Neural progenitor cell (in vitro differentiated cells): ENCODE measurements at regions not wholly inside any gene's neighbourhood (a gene's known extent, or its start where the extent isn't known, plus 50 kb on each side); places are given as distances from the start of the nearest gene placed in this dataset.

Experiments
- DNase-seq: peaks from one replicate; pipeline ENCODE4 v3.0.0-alpha.2; 2016; ENCODE audit warnings: low spot score
- H2AFZ ChIP-seq: fragments of 200-600 bp; sonication (generic); replicated peaks from 2 replicates; pipeline ENCODE4 v1.6.1; 2016; ENCODE audit warnings: antibody characterized with exemption
- H3F3A ChIP-seq: fragments of 200-600 bp; sonication (generic); 2 replicates; pipeline ENCODE4 v1.6.1; 2016; ENCODE audit warnings: antibody characterized with exemption, low read depth
- H3K27ac ChIP-seq: fragments of 200-600 bp; sonication (generic); 2 replicates; pipeline ENCODE4 v1.5.1; 2016; ENCODE audit warnings: mild to moderate bottlenecking
- H3K27me3 ChIP-seq: fragments of 200-600 bp; sonication (generic); 2 replicates; pipeline ENCODE4 v1.6.1; 2016; ENCODE audit warnings: mild to moderate bottlenecking, moderate library complexity
- H3K36me3 ChIP-seq: fragments of 200-600 bp; sonication (generic); 2 replicates; pipeline ENCODE4 v1.5.1; 2016
- H3K4me1 ChIP-seq: fragments of 200-600 bp; sonication (generic); 2 replicates; pipeline ENCODE4 v1.6.1; 2016; ENCODE audit warnings: mixed run types
- H3K4me2 ChIP-seq: fragments of 200-600 bp; sonication (generic); 2 replicates; pipeline ENCODE4 v1.6.1; 2016
- H3K4me3 ChIP-seq: fragments of 200-600 bp; sonication (generic); 2 replicates; pipeline ENCODE4 v1.5.1; 2016
- H3K79me2 ChIP-seq: fragments of 200-600 bp; sonication (generic); 2 replicates; pipeline ENCODE4 v1.6.1; 2016; ENCODE audit warnings: low read depth
- H3K9ac ChIP-seq: fragments of 200-600 bp; sonication (generic); 2 replicates; pipeline ENCODE4 v1.6.1; 2016
- H3K9me3 ChIP-seq: fragments of 200-600 bp; sonication (generic); 2 replicates; pipeline ENCODE4 v1.5.1; 2016; ENCODE audit warnings: low read depth
- H4K20me1 ChIP-seq: fragments of 200-600 bp; sonication (generic); 2 replicates; pipeline ENCODE4 v1.6.1; 2016; ENCODE audit warnings: low read depth
- H3K27ac Mint-ChIP-seq: 3 replicates; pipeline ENCODE4 v1.8.0; 2021; ENCODE audit warnings: mixed read lengths
- H3K27me3 Mint-ChIP-seq: 2 replicates; pipeline ENCODE4 v1.8.0; 2022; ENCODE audit warnings: low read depth, mild to moderate bottlenecking, inconsistent platforms, moderate library complexity, mixed read lengths; ENCODE audit not compliant: insufficient read depth
- H3K36me3 Mint-ChIP-seq: 3 replicates; pipeline ENCODE4 v1.8.0; 2021; ENCODE audit warnings: mixed read lengths
- H3K4me1 Mint-ChIP-seq: 3 replicates; pipeline ENCODE4 v1.8.0; 2021; ENCODE audit warnings: mixed read lengths
- H3K4me3 Mint-ChIP-seq: 3 replicates; pipeline ENCODE4 v1.8.0; 2021; ENCODE audit warnings: mild to moderate bottlenecking, moderate library complexity, mixed read lengths
- H3K9me3 Mint-ChIP-seq: 3 replicates; pipeline ENCODE4 v1.8.0; 2020; ENCODE audit warnings: mixed read lengths
- CTCF ChIP-seq: fragments of 200-600 bp; sonication (generic); IDR thresholded peaks from 2 replicates; pipeline ENCODE4 v1.5.1; 2017; ENCODE audit warnings: antibody characterized with exemption, mild to moderate bottlenecking
- EZH2 ChIP-seq: fragments of 200-600 bp; sonication (generic); IDR thresholded peaks from 2 replicates; pipeline ENCODE4 v1.6.1; 2017; ENCODE audit warnings: antibody characterized with exemption, mild to moderate bottlenecking, moderate library complexity
- EZH2phosphoT487 ChIP-seq: fragments of 200-600 bp; sonication (generic); IDR thresholded peaks from 2 replicates; pipeline ENCODE4 v1.6.1; 2017; ENCODE audit warnings: antibody characterized with exemption

- Histone ChIP-seq H3F3A (no peaks in the 10 kb centered on the region), H3K27ac (no peak overlapping the region), H3K79me2 (no peaks in the 10 kb centered on the region), H4K20me1 (no peaks in the 10 kb centered on the region), H3K4me1 (peaks cover 13% of the 10 kb centered on the region), H3K4me2 (peak overlapping the region; percentile 38), H3K9ac (no peak overlapping the region), H3K36me3 (no peaks in the 10 kb centered on the region), H3K4me3 (no peak overlapping the region), H2AFZ (peak overlapping the region; percentile 57), H3K27me3 (no peaks in the 10 kb centered on the region), H3K9me3 (no peaks in the 10 kb centered on the region)
- DNase-seq = peak; percentile 4
- Mint-ChIP-seq H3K9me3 (peaks cover 19% of the 10 kb centered on the region), H3K36me3 (no peaks in the 10 kb centered on the region), H3K4me3 (no peak overlapping the region), H3K27me3 (peaks cover 8% of the 10 kb centered on the region), H3K4me1 (peaks cover 16% of the 10 kb centered on the region), H3K27ac (no peak overlapping the region)
- TF ChIP-seq EZH2phosphoT487 (no peak), CTCF (no peak), EZH2 (no peak)
These were observed 226.3 kb downstream of the RNF144B start for GRCh38 chr6:18613319-18613925.

GRCh38 chr6:18629571-18629970 is 242.4 kb downstream of the RNF144B start:
- no peaks in the 10 kb centered on the region for H3K36me3 Mint-ChIP-seq
- H3K27ac Mint-ChIP-seq = no peak overlapping the region
- no peak overlapping the region for H3K4me3 Mint-ChIP-seq
- no peak for TF ChIP-seq CTCF
- TF ChIP-seq EZH2 = no peak
- no peak for TF ChIP-seq EZH2phosphoT487
- Histone ChIP-seq H2AFZ (no peak overlapping the region), H3K9ac (no peak overlapping the region), H3K79me2 (no peaks in the 10 kb centered on the region), H3K36me3 (no peaks in the 10 kb centered on the region), H3K9me3 (no peaks in the 10 kb centered on the region), H3F3A (no peaks in the 10 kb centered on the region), H3K27me3 (no peaks in the 10 kb centered on the region), H3K4me1 (no peaks in the 10 kb centered on the region), H3K27ac (no peak overlapping the region), H3K4me2 (no peak overlapping the region), H4K20me1 (no peaks in the 10 kb centered on the region), H3K4me3 (no peak overlapping the region)
- peaks cover 15% of the 10 kb centered on the region for H3K4me1 Mint-ChIP-seq
- peaks cover 3% of the 10 kb centered on the region for H3K27me3 Mint-ChIP-seq
- no peak for DNase-seq
- peaks cover 9% of the 10 kb centered on the region for H3K9me3 Mint-ChIP-seq

- H3K9ac ChIP-seq = no peak overlapping the region
These were observed 245.7 kb downstream of the RNF144B start for GRCh38 chr6:18632670-18633410.

More at GRCh38 chr6:18632670-18633410, 245.7 kb downstream of the RNF144B start:
- H3K27ac ChIP-seq = no peak overlapping the region
- no peaks in the 10 kb centered on the region for H3F3A ChIP-seq
- H3K79me2 ChIP-seq = no peaks in the 10 kb centered on the region
- no peak overlapping the region for H3K4me3 Mint-ChIP-seq
- no peak overlapping the region for H2AFZ ChIP-seq
- H3K4me1 Mint-ChIP-seq = peaks cover 11% of the 10 kb centered on the region
- no peaks in the 10 kb centered on the region for H3K27me3 ChIP-seq
- no peaks in the 10 kb centered on the region for H3K9me3 Mint-ChIP-seq
- H3K27me3 Mint-ChIP-seq = no peaks in the 10 kb centered on the region
- no peak overlapping the region for H3K27ac Mint-ChIP-seq
- no peak for DNase-seq
- H3K4me3 ChIP-seq = no peak overlapping the region
- no peaks in the 10 kb centered on the region for H3K36me3 Mint-ChIP-seq
- no peaks in the 10 kb centered on the region for H4K20me1 ChIP-seq
- H3K36me3 ChIP-seq = no peaks in the 10 kb centered on the region
- no peaks in the 10 kb centered on the region for H3K4me1 ChIP-seq
- H3K9me3 ChIP-seq = no peaks in the 10 kb centered on the region
- TF ChIP-seq EZH2 (no peak), EZH2phosphoT487 (no peak), CTCF (no peak)
- no peak overlapping the region for H3K4me2 ChIP-seq
